H9 (cell line): ENCODE measurements at regions not wholly inside any gene's neighbourhood (a gene's known extent, or its start where the extent isn't known, plus 50 kb on each side); places are given as distances from the start of the nearest gene placed in this dataset.

Experiments used
- DNase-seq: peaks from one replicate; pipeline ENCODE4 v3.0.0-alpha.2; 2017
- H2AFZ ChIP-seq: one replicate; pipeline ENCODE4 v1.6.1; 2013; ENCODE audit warnings: mild to moderate bottlenecking, low read length, control low read depth, moderate library complexity
- H2AK5ac ChIP-seq: 2 replicates; pipeline ENCODE4 v1.6.1; 2013; ENCODE audit warnings: low read length, control low read depth, mixed read lengths; ENCODE audit not compliant: insufficient read length
- H2BK120ac ChIP-seq: one replicate; pipeline ENCODE4 v1.6.1; 2013; ENCODE audit warnings: low read depth, mild to moderate bottlenecking, low read length, control low read depth, inconsistent platforms; ENCODE audit not compliant: poor library complexity, severe bottlenecking
- H2BK12ac ChIP-seq: 2 replicates; pipeline ENCODE4 v1.6.1; 2013; ENCODE audit warnings: low read length, control low read depth, mixed read lengths, low read depth; ENCODE audit not compliant: insufficient read length
- H2BK15ac ChIP-seq: 2 replicates; pipeline ENCODE4 v1.6.1; 2013; ENCODE audit warnings: low read depth, low read length, control low read depth
- H2BK20ac ChIP-seq: one replicate; pipeline ENCODE4 v1.6.1; 2013; ENCODE audit warnings: low read depth, mild to moderate bottlenecking, low read length, control low read depth, inconsistent platforms; ENCODE audit not compliant: poor library complexity, severe bottlenecking
- H2BK5ac ChIP-seq: 2 replicates; pipeline ENCODE4 v1.6.1; 2013; ENCODE audit warnings: low read length, control low read depth, mixed read lengths; ENCODE audit not compliant: insufficient read length
- H3K14ac ChIP-seq: 2 replicates; pipeline ENCODE4 v1.6.1; 2013; ENCODE audit warnings: low read length, control low read depth; ENCODE audit not compliant: insufficient read depth
- H3K18ac ChIP-seq: 2 replicates; pipeline ENCODE4 v1.6.1; 2013; ENCODE audit warnings: low read depth, mild to moderate bottlenecking, mixed read lengths, low read length, control low read depth; ENCODE audit not compliant: insufficient read length
- H3K23ac ChIP-seq: 2 replicates; pipeline ENCODE4 v1.6.1; 2013; ENCODE audit warnings: low read length, control low read depth, mixed read lengths, low read depth; ENCODE audit not compliant: insufficient read length
- H3K23me2 ChIP-seq: 2 replicates; pipeline ENCODE4 v1.6.1; 2013; ENCODE audit warnings: low read depth, mild to moderate bottlenecking, mixed read lengths, low read length, control low read depth; ENCODE audit not compliant: insufficient read length, poor library complexity, severe bottlenecking
- H3K27ac ChIP-seq: 2 replicates; pipeline ENCODE4 v1.5.1; 2013; ENCODE audit warnings: low read length, control low read depth, mixed read lengths, low read depth; ENCODE audit not compliant: insufficient read length
- H3K27me3 ChIP-seq: 2 replicates; pipeline ENCODE4 v1.6.1; 2013; ENCODE audit warnings: low read length, control low read depth, inconsistent platforms; ENCODE audit not compliant: insufficient read depth
- H3K4ac ChIP-seq: 2 replicates; pipeline ENCODE4 v1.6.1; 2013; ENCODE audit warnings: low read depth, mild to moderate bottlenecking, control low read depth, inconsistent platforms, low read length, moderate library complexity
- H3K4me1 ChIP-seq: 2 replicates; pipeline ENCODE4 v1.6.1; 2013; ENCODE audit warnings: low read length, control low read depth, inconsistent platforms; ENCODE audit not compliant: insufficient read depth
- H3K4me2 ChIP-seq: 2 replicates; pipeline ENCODE4 v1.6.1; 2013; ENCODE audit warnings: low read length, control low read depth, mixed read lengths; ENCODE audit not compliant: insufficient read length, insufficient read depth
- H3K56ac ChIP-seq: 2 replicates; pipeline ENCODE4 v1.6.1; 2013; ENCODE audit warnings: low read depth, mild to moderate bottlenecking, mixed read lengths, low read length, control low read depth; ENCODE audit not compliant: insufficient read length
- H3K79me1 ChIP-seq: 2 replicates; pipeline ENCODE4 v1.6.1; 2013; ENCODE audit warnings: low read depth, mild to moderate bottlenecking, moderate library complexity, low read length, control low read depth, inconsistent platforms; ENCODE audit not compliant: insufficient read depth, poor library complexity, severe bottlenecking
- H3K79me2 ChIP-seq: 2 replicates; pipeline ENCODE4 v1.6.1; 2013; ENCODE audit warnings: low read length, control low read depth, inconsistent platforms; ENCODE audit not compliant: insufficient read depth
- H3K9ac ChIP-seq: 2 replicates; pipeline ENCODE4 v1.6.1; 2013; ENCODE audit warnings: low read length, control low read depth, mixed read lengths; ENCODE audit not compliant: insufficient read length; ENCODE audit errors: extremely low read depth
- H3K9me3 ChIP-seq: one replicate; pipeline ENCODE4 v1.6.1; 2013; ENCODE audit warnings: low read depth, low read length, inconsistent platforms; ENCODE audit not compliant: control insufficient read depth
- H3T11ph ChIP-seq: one replicate; pipeline ENCODE4 v1.6.1; 2013; ENCODE audit warnings: mild to moderate bottlenecking, low read length, control low read depth, inconsistent platforms
- H4K20me1 ChIP-seq: one replicate; pipeline ENCODE4 v1.6.1; 2013; ENCODE audit not compliant: control insufficient read depth, insufficient read length, insufficient read depth
- H4K5ac ChIP-seq: 2 replicates; pipeline ENCODE4 v1.6.1; 2013; ENCODE audit warnings: low read depth, mild to moderate bottlenecking, mixed read lengths, low read length, control low read depth; ENCODE audit not compliant: insufficient read length
- H4K8ac ChIP-seq: replicated peaks from 2 replicates; pipeline ENCODE4 v1.6.1; 2013; ENCODE audit warnings: low read length, control low read depth, mixed read lengths, low read depth; ENCODE audit not compliant: insufficient read length
- H4K91ac ChIP-seq: 2 replicates; pipeline ENCODE4 v1.6.1; 2013; ENCODE audit warnings: low read depth, mild to moderate bottlenecking, moderate library complexity, mixed read lengths, low read length, control low read depth; ENCODE audit not compliant: insufficient read length
- H3K27ac Mint-ChIP-seq, 3 experiments: 2 replicates in 2 of 3; 3 replicates in 1 of 3; pipeline ENCODE4 v1.8.0; 2020 to 2021; ENCODE audit warnings: mixed read lengths in 3 of 3, mild to moderate bottlenecking in 1 of 3, moderate library complexity in 1 of 3
- H3K27me3 Mint-ChIP-seq: 2 replicates; pipeline ENCODE4 v1.8.0; 2021; ENCODE audit warnings: low read depth, mild to moderate bottlenecking, moderate library complexity, mixed read lengths
- H3K36me3 Mint-ChIP-seq, 3 experiments: 2 replicates in 2 of 3; 3 replicates in 1 of 3; pipeline ENCODE4 v1.8.0; 2020 to 2021; ENCODE audit warnings: low read depth in 3 of 3, mixed read lengths in 3 of 3; ENCODE audit not compliant: insufficient read depth in 1 of 3
- H3K4me1 Mint-ChIP-seq, 2 experiments: 2 replicates each; pipeline ENCODE4 v1.8.0; 2020; ENCODE audit warnings: mixed read lengths in 2 of 2
- H3K4me3 Mint-ChIP-seq, 2 experiments: 2 replicates in 1 of 2; 3 replicates in 1 of 2; pipeline ENCODE4 v1.8.0; 2020 to 2021; ENCODE audit warnings: mild to moderate bottlenecking in 2 of 2, mixed read lengths in 2 of 2, moderate library complexity in 1 of 2
- H3K9me3 Mint-ChIP-seq, 2 experiments: 2 replicates in 1 of 2; 3 replicates in 1 of 2; pipeline ENCODE4 v1.8.0; 2020; ENCODE audit warnings: mild to moderate bottlenecking in 2 of 2, mixed read lengths in 2 of 2, moderate library complexity in 1 of 2
- CTCF ChIP-seq: fragments of 200-600 bp; sonication (generic); conservative IDR thresholded peaks from 3 replicates; pipeline ENCODE4 v1.8.0; 2021; ENCODE audit warnings: antibody characterized with exemption, mild to moderate bottlenecking
- WGBS: extraction: QIAGEN DNeasy Blood & Tissue Kit; methylation state at CpG from one replicate; pipeline ENCODE4 v1.1.7; 2013; ENCODE audit warnings: missing lambda C conversion rate, low lambda C conversion rate, mixed read lengths; ENCODE audit not compliant: insufficient read length; ENCODE audit errors: extremely low coverage; 5-methylcytosine and 5-hydroxymethylcytosine counted together

GRCh38 chr11:114816791-114817190 lies 138.5 kb downstream of the NXPE2 start:
- no peak overlapping the region for H3K18ac ChIP-seq
- no peak overlapping the region for H2BK15ac ChIP-seq
- no CpG with 5 or more reads among the region's 2 CpGs for WGBS
- H3K27me3 ChIP-seq = no peaks in the 10 kb centered on the region
- H2AFZ ChIP-seq = no peak overlapping the region
- no peak overlapping the region for H4K8ac ChIP-seq
- no peak overlapping the region for H3K23ac ChIP-seq
- Mint-ChIP-seq H3K36me3 (no peaks in the 10 kb centered on the region), H3K4me1 (peaks cover 13 to 16% of the 10 kb centered on the region in 2 experiments), H3K4me3 (no peak overlapping the region), H3K27ac (no peak overlapping the region), H3K9me3 (no peaks in the 10 kb centered on the region), H3K27me3 (peaks cover 6% of the 10 kb centered on the region)
- H3K27ac ChIP-seq = no peak overlapping the region
- no peak overlapping the region for H3T11ph ChIP-seq
- H4K5ac ChIP-seq = no peak overlapping the region
- no peak overlapping the region for H4K91ac ChIP-seq
- no peak overlapping the region for H2AK5ac ChIP-seq
- H2BK12ac ChIP-seq = no peak overlapping the region
- no peak for TF ChIP-seq CTCF
- H3K9me3 ChIP-seq = no peaks in the 10 kb centered on the region
- H2BK5ac ChIP-seq = no peak overlapping the region
- H3K4me2 ChIP-seq = no peak overlapping the region
- no peak overlapping the region for H2BK20ac ChIP-seq
- H3K79me1 ChIP-seq = no peaks in the 10 kb centered on the region
- no peaks in the 10 kb centered on the region for H3K23me2 ChIP-seq
- H3K4ac ChIP-seq = no peak overlapping the region
- peaks cover 9% of the 10 kb centered on the region; the same call in 1 of the 2 replicates for H3K4me1 ChIP-seq
- H2BK120ac ChIP-seq = no peak overlapping the region
- no peaks in the 10 kb centered on the region for H4K20me1 ChIP-seq
- no peak overlapping the region for H3K56ac ChIP-seq
- no peak for DNase-seq
- no peak overlapping the region for H3K14ac ChIP-seq
- no peak overlapping the region for H3K9ac ChIP-seq
- no peaks in the 10 kb centered on the region for H3K79me2 ChIP-seq
